ENCODE measurements at regions not wholly inside any gene's neighbourhood (a gene's known extent, or its start where the extent isn't known, plus 50 kb on each side); places are given as distances from the start of the nearest gene placed in this dataset.

- Histone ChIP-seq H3K36me3 (ENCODE audit: insufficient read depth, low read length) (no peaks in the 10 kb centered on the region), H3K27ac (ENCODE audit: low read depth, low read length) (no peak overlapping the region), H3K27me3 (ENCODE audit: insufficient read depth, low read length) (no peaks in the 10 kb centered on the region), H3K4me3 (ENCODE audit: low read length) (no peak overlapping the region), H3K9me3 (ENCODE audit: insufficient read depth, low read depth, low read length) (no peaks in the 10 kb centered on the region), H3K4me1 (ENCODE audit: insufficient read depth, low read length) (peaks cover 9% of the 10 kb centered on the region), H3K9ac (ENCODE audit: low read depth, low read length) (no peak overlapping the region)
These were observed 68.9 kb upstream of the S1PR1 start for GRCh38 chr1:101167891-101168290.

GRCh38 chr1:101166583-101167120 is 70.2 kb upstream of the S1PR1 start:
- Histone ChIP-seq H3K4me3 (ENCODE audit: low read length) (no peak overlapping the region), H3K9ac (ENCODE audit: low read depth, low read length) (no peak overlapping the region), H3K36me3 (ENCODE audit: insufficient read depth, low read length) (no peaks in the 10 kb centered on the region), H3K9me3 (ENCODE audit: insufficient read depth, low read depth, low read length) (no peaks in the 10 kb centered on the region), H3K27me3 (ENCODE audit: insufficient read depth, low read length) (no peaks in the 10 kb centered on the region), H3K4me1 (ENCODE audit: insufficient read depth, low read length) (peaks cover 9% of the 10 kb centered on the region), H3K27ac (ENCODE audit: low read depth, low read length) (no peak overlapping the region)
- WGBS = 100% methylated on average over 1 of the region's 1 CpG

DNA sequence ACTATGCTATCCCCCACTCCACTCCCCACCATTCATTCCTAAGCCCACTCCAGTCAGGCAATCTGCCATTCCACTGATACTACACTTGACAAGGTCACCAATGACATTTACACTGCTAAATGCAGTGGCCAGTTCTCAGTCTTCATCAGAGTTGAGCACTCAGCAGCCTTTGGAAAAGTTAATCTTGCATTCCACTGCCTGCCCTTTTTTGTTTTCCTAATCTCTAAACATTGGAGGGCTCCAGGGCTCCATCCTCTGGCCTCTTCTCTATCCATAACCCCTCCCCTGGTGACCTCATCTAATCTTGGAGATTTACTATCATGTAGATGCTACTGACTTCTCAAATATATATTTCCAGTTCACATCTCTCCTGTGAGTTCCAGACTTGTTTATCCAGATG is 70.9 kb upstream of the S1PR1 start:
- Histone ChIP-seq H3K4me1 (ENCODE audit: insufficient read depth, low read length) (peaks cover 9% of the 10 kb centered on the region), H3K36me3 (ENCODE audit: insufficient read depth, low read length) (no peaks in the 10 kb centered on the region), H3K9ac (ENCODE audit: low read depth, low read length) (no peak overlapping the region), H3K9me3 (ENCODE audit: insufficient read depth, low read depth, low read length) (no peaks in the 10 kb centered on the region), H3K4me3 (ENCODE audit: low read length) (no peak overlapping the region), H3K27me3 (ENCODE audit: insufficient read depth, low read length) (no peaks in the 10 kb centered on the region), H3K27ac (ENCODE audit: low read depth, low read length) (no peak overlapping the region)

DNA sequence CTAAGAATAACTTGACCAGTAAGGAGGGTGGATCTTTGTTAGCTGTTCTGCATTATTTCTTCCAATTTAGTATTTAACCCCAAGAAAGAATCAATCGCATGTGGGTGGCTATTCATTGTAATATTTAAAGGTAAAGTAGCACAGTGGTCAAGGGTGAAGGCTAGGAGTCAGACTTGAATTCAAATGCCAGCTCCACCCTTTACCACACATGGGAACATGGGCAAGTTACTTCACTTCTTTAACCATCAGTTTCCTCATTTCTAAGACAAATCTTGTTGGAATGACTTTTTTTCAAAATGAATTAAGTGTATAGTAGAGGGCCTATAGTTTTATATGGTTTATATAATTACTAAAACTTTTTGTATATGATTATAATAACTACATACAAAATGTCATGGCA is 71.3 kb upstream of the S1PR1 start:
- Histone ChIP-seq H3K27ac (ENCODE audit: low read depth, low read length) (no peak overlapping the region), H3K4me3 (ENCODE audit: low read length) (no peak overlapping the region), H3K4me1 (ENCODE audit: insufficient read depth, low read length) (peaks cover 9% of the 10 kb centered on the region), H3K36me3 (ENCODE audit: insufficient read depth, low read length) (no peaks in the 10 kb centered on the region), H3K9ac (ENCODE audit: low read depth, low read length) (no peak overlapping the region), H3K27me3 (ENCODE audit: insufficient read depth, low read length) (no peaks in the 10 kb centered on the region), H3K9me3 (ENCODE audit: insufficient read depth, low read depth, low read length) (no peaks in the 10 kb centered on the region)
- WGBS = 100% methylated on average over 1 of the region's 1 CpG

GRCh38 chr1:101164776-101165175 is 72.0 kb upstream of the S1PR1 start:
- H3K4me1 ChIP-seq (ENCODE audit: insufficient read depth, low read length) = peaks cover 9% of the 10 kb centered on the region
- no peaks in the 10 kb centered on the region for H3K27me3 ChIP-seq (ENCODE audit: insufficient read depth, low read length)
- 98% methylated on average over 3 of the region's 3 CpGs for WGBS

GRCh38 chr1:101162736-101163735 is 73.8 kb upstream of the S1PR1 start:
- Histone ChIP-seq H3K27ac (ENCODE audit: low read depth, low read length) (no peak overlapping the region), H3K27me3 (ENCODE audit: insufficient read depth, low read length) (no peaks in the 10 kb centered on the region), H3K36me3 (ENCODE audit: insufficient read depth, low read length) (no peaks in the 10 kb centered on the region), H3K9ac (ENCODE audit: low read depth, low read length) (no peak overlapping the region), H3K9me3 (ENCODE audit: insufficient read depth, low read depth, low read length) (no peaks in the 10 kb centered on the region), H3K4me3 (ENCODE audit: low read length) (no peak overlapping the region), H3K4me1 (ENCODE audit: insufficient read depth, low read length) (peaks cover 9% of the 10 kb centered on the region)
- WGBS = 89% methylated on average over 5 of the region's 7 CpGs

More at GRCh38 chr1:101164776-101165175, 72.0 kb upstream of the S1PR1 start:
- no peak overlapping the region for H3K4me3 ChIP-seq (ENCODE audit: low read length)
- H3K27ac ChIP-seq (ENCODE audit: low read depth, low read length) = no peak overlapping the region
- no peaks in the 10 kb centered on the region for H3K9me3 ChIP-seq (ENCODE audit: insufficient read depth, low read depth, low read length)
- H3K9ac ChIP-seq (ENCODE audit: low read depth, low read length) = no peak overlapping the region
- no peaks in the 10 kb centered on the region for H3K36me3 ChIP-seq (ENCODE audit: insufficient read depth, low read length)

DNA sequence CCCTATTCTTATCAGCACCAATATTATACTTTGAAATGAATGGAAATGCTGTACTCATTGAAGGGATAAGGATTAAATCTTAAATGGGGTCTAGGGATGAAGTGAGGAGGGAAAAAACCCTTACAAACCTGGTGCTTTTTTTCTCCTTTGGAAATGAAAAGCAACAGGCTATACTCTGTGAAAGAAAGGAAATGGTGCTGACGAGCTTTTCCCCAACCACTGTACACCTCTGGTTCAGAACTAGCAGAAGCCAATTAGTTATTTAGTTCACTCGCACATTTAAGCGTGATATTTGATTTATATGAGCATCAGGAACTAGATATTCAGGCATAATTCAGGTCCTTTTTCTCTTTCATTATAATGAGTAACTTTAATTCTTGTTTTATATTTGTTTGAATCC is 74.5 kb upstream of the S1PR1 start:
- Histone ChIP-seq H3K9me3 (ENCODE audit: insufficient read depth, low read depth, low read length) (no peaks in the 10 kb centered on the region), H3K27ac (ENCODE audit: low read depth, low read length) (no peak overlapping the region), H3K4me3 (ENCODE audit: low read length) (no peak overlapping the region), H3K4me1 (ENCODE audit: insufficient read depth, low read length) (peaks cover 9% of the 10 kb centered on the region), H3K9ac (ENCODE audit: low read depth, low read length) (no peak overlapping the region), H3K27me3 (ENCODE audit: insufficient read depth, low read length) (no peaks in the 10 kb centered on the region), H3K36me3 (ENCODE audit: insufficient read depth, low read length) (no peaks in the 10 kb centered on the region)
- WGBS = 91% methylated on average over 3 of the region's 3 CpGs

- H3K27ac ChIP-seq (ENCODE audit: low read depth, low read length) = no peak overlapping the region
- peaks cover 9% of the 10 kb centered on the region for H3K4me1 ChIP-seq (ENCODE audit: insufficient read depth, low read length)
- no peaks in the 10 kb centered on the region for H3K27me3 ChIP-seq (ENCODE audit: insufficient read depth, low read length)
- H3K4me3 ChIP-seq (ENCODE audit: low read length) = no peak overlapping the region
- no peaks in the 10 kb centered on the region for H3K9me3 ChIP-seq (ENCODE audit: insufficient read depth, low read depth, low read length)
- H3K9ac ChIP-seq (ENCODE audit: low read depth, low read length) = no peak overlapping the region
- H3K36me3 ChIP-seq (ENCODE audit: insufficient read depth, low read length) = no peaks in the 10 kb centered on the region
- WGBS = 92% methylated on average over 3 of the region's 3 CpGs
These were observed 75.2 kb upstream of the S1PR1 start for GRCh38 chr1:101161619-101162018.

- Histone ChIP-seq H3K4me1 (ENCODE audit: insufficient read depth, low read length) (no peaks in the 10 kb centered on the region), H3K9ac (ENCODE audit: low read depth, low read length) (no peak overlapping the region), H3K4me3 (ENCODE audit: low read length) (no peak overlapping the region), H3K27ac (ENCODE audit: low read depth, low read length) (no peak overlapping the region), H3K9me3 (ENCODE audit: insufficient read depth, low read depth, low read length) (no peaks in the 10 kb centered on the region), H3K36me3 (ENCODE audit: insufficient read depth, low read length) (no peaks in the 10 kb centered on the region), H3K27me3 (ENCODE audit: insufficient read depth, low read length) (no peaks in the 10 kb centered on the region)
- WGBS = 90% methylated on average over 2 of the region's 2 CpGs
These were observed 78.4 kb upstream of the S1PR1 start for GRCh38 chr1:101158424-101158823.

GRCh38 chr1:101154547-101154946 is 82.3 kb upstream of the S1PR1 start:
- no peaks in the 10 kb centered on the region for H3K9me3 ChIP-seq (ENCODE audit: insufficient read depth, low read depth, low read length)
- H3K9ac ChIP-seq (ENCODE audit: low read depth, low read length) = no peak overlapping the region
- no peak overlapping the region for H3K27ac ChIP-seq (ENCODE audit: low read depth, low read length)
- no peaks in the 10 kb centered on the region for H3K36me3 ChIP-seq (ENCODE audit: insufficient read depth, low read length)
- H3K27me3 ChIP-seq (ENCODE audit: insufficient read depth, low read length) = no peaks in the 10 kb centered on the region
- WGBS = 79% methylated on average over 1 of the region's 1 CpG
- no peak overlapping the region for H3K4me3 ChIP-seq (ENCODE audit: low read length)
- peaks cover 9% of the 10 kb centered on the region for H3K4me1 ChIP-seq (ENCODE audit: insufficient read depth, low read length)

GRCh38 chr1:101153692-101154091 is 83.1 kb upstream of the S1PR1 start:
- Histone ChIP-seq H3K36me3 (ENCODE audit: insufficient read depth, low read length) (no peaks in the 10 kb centered on the region), H3K27ac (ENCODE audit: low read depth, low read length) (no peak overlapping the region), H3K4me3 (ENCODE audit: low read length) (no peak overlapping the region), H3K27me3 (ENCODE audit: insufficient read depth, low read length) (no peaks in the 10 kb centered on the region), H3K9me3 (ENCODE audit: insufficient read depth, low read depth, low read length) (no peaks in the 10 kb centered on the region), H3K9ac (ENCODE audit: low read depth, low read length) (no peak overlapping the region), H3K4me1 (ENCODE audit: insufficient read depth, low read length) (peaks cover 12% of the 10 kb centered on the region)
- no CpG with 5 or more reads among the region's 2 CpGs for WGBS

Data from HUES64 (cell line).